HS-5 (cell line): ENCODE measurements at regions not wholly inside any gene's neighbourhood (a gene's known extent, or its start where the extent isn't known, plus 50 kb on each side); places are given as distances from the start of the nearest gene placed in this dataset.
A peak's percentile ranks its signal among the peaks of the same experiment; 100 is the strongest.

Source experiments
- DNase-seq: peaks from one replicate; pipeline ENCODE4 v3.0.0-alpha.2; 2012; ENCODE audit warnings: low read depth

GRCh38 chr18:2380101-2380500, 191.2 kb downstream of the METTL4 start:
- DNase-seq = no peak

- DNase-seq = no peak
These were observed 189.8 kb downstream of the METTL4 start for GRCh38 chr18:2381539-2381938.

DNA sequence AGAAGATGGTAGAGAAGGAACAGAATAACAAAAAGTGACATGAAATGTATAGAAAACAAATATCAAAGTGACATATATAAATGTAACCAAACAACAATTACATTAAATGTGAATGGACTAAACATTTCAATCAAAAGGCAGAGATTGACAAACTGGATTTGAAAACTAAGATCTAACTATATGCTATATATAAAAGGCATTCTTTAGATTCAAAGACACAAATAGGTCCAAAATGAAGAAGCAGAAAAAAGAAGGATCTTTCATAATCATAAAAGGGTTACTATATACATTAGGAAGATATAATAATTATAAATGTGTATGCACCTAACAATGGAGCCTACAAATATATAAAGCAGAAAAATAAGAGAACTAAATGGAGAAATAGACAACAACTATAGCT, 183.7 kb downstream of the METTL4 start:
- DNase-seq = no peak

GRCh38 chr18:2390158-2390557, 181.1 kb downstream of the METTL4 start:
- no peak for DNase-seq

- no peak for DNase-seq
These were observed 179.8 kb downstream of the METTL4 start for GRCh38 chr18:2391470-2391869.

DNA sequence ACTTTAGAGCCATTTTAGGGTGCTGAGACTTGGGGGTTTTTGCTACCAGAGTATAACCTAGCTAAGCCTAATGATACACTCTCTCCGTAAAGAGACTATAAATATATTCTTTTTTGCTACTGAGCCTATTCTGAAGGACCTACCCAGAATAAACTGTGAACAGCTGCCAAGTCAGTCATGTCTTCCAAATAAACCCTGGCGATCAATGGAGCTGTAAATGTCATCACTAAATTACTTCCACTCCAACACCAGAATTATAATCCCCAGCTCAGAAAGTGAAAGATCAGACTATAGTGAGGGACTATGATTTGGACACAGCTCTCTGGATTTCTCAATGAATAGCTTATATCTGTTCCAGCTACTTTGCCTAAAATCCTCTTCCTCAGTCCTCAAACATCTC, 178.9 kb downstream of the METTL4 start:
- no peak for DNase-seq

GRCh38 chr18:2394684-2395083, 176.6 kb downstream of the METTL4 start:
- DNase-seq = no peak

DNA sequence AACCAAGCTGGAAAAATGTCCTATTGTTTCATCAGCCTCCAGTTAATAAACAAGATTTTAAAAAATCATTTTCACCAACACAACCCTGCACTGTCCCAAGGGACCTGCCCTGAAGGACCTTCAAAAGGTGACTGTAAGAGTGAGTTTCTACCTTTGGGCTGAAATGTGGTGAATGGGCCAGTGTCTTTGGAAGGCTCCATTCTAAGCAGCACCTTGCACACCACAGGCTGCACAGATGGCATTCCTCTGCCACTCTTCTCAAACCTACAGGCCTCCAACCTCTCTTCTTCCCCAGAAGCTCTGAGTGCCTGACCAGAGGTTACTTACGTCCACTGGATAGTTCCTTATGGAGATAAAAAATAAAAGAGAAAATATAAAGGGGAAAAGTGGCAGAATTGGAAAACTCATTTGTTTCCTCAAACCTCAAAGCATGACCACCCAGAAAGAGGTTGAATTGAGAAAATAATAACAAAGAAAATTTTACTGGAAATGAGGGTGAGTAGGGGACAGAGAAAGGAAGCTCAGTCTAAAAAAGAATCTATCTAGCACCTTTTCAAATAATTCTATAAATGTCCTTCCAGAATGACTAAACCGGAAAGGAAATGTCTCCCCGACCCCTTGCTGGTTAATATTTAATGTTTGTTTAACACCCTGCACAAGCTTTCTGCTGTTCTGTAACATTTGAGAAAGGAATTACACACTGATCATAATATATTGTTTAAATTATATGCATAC, 175.7 kb downstream of the METTL4 start:
- DNase-seq = no peak

DNA sequence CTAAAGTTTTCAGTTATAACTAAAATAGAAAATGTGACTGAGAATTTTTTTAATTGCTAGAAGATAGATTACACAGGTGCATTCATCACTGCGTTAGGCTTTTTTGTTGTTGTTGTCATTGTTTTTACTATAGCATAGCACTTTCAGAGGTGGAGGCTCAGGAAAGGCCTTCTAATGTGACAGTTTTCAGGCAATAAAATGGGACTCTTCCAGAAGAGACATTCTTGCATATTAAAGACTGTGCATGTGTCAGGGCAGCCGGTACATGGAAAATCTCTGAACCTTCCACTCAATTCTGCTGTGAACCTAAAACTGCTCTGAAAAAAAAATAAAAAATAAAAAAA, 175.2 kb downstream of the METTL4 start:
- no peak for DNase-seq

- no peak for DNase-seq
These were observed 170.6 kb downstream of the METTL4 start for GRCh38 chr18:2400701-2401196.

- no peak for DNase-seq
These were observed 169.2 kb downstream of the METTL4 start for GRCh38 chr18:2402084-2402483.

GRCh38 chr18:2406544-2406943, 164.8 kb downstream of the METTL4 start:
- no peak for DNase-seq

GRCh38 chr18:2407961-2408360, 163.3 kb downstream of the METTL4 start:
- no peak for DNase-seq

- DNase-seq = no peak
These were observed 161.4 kb downstream of the METTL4 start for GRCh38 chr18:2409906-2410305.

GRCh38 chr18:2410688-2411087, 160.6 kb downstream of the METTL4 start:
- no peak for DNase-seq

DNA sequence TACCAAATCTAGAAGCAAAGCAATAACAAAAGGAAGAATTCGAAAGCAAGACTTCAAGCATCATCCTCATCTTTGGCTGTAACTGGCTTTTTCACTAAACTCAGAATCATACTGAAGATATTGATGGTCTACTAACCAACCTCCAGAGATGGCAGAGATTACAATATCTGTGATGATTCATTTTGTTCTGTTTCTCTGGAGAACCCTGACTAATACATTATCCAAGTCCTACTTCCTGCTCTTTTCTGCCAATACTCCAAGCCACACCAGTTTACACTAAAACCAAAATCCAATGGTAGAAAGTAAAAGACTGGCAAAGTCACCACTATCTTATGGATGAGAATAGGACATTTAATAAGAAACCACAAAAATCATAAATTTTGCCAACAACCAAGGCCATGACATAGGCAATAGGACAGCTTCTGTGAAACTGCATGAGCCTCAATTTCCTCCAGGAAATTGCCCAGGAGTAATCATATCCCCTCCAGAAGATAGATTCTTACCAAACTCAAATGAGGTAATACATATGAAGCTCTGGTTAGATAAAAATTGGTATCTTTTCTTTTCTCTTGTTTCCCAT, 159.8 kb downstream of the METTL4 start:
- peak; percentile 43 for DNase-seq

DNA sequence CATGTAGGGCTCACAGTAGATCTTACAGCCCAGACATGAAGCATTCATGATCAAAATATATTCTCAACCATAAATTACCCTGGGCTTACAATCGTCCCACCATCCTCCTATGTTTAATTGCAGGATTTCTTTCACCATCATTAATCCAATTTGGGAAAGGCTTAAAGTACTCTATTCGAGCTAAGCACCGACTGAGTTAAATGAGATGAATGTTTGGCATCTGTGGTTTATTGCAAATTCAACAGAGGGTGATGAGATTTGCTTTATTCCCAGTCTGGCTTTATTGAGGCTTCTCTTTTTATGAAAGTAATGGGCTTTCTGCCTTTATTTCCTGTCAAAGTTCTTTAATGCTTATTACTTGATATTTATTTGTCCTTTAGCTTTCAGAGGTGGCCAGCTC, 159.0 kb downstream of the METTL4 start:
- DNase-seq = no peak

- DNase-seq = no peak
These were observed 158.1 kb downstream of the METTL4 start for GRCh38 chr18:2412996-2413751.

GRCh38 chr18:2414235-2414634, 157.1 kb downstream of the METTL4 start:
- DNase-seq = no peak

DNA sequence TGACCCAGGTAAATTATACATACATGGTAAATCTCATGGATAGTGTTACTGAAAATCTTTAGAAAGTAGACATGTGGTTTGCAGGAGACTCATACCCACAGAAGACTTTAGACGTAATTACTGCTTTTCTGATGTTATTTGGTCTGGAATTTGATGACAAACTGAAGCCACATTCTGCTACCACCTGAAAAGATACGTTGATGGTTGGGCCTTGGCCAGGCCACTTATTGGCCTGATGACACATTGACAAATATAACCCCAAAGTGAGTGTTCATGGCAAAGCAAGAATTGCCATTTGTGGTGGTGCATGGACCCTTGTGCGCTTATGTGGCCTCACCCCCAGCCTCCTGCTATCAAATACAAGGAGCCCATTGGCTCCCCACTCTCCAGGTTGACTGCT, 155.6 kb downstream of the METTL4 start:
- DNase-seq = no peak

- no peak for DNase-seq
These were observed 153.3 kb downstream of the METTL4 start for GRCh38 chr18:2417861-2418610.

DNA sequence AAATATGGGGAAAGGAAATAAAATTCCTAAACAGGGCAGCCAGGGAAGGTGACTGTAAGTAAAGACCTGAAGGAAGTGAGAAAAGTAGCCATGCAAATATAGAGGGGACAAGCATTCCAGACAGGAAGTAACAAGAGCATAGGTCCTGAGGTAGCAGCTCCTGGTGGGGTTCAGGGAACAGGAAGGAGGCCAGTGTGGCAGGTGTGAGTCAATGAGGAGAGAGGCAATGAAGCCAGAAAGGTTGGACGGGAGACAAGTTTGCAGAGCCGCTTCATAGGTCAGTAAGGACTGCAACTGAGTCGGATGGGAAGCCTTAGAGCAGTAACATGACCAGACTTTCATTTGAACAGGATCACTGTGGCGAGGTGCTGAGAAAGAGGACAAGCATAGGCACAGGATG, 150.9 kb downstream of the METTL4 start:
- no peak for DNase-seq

- no peak for DNase-seq
These were observed 147.5 kb downstream of the METTL4 start for GRCh38 chr18:2423761-2424160.
